K562 (cell line): ENCODE measurements at regions not wholly inside any gene's neighbourhood (a gene's known extent, or its start where the extent isn't known, plus 50 kb on each side); places are given as distances from the start of the nearest gene placed in this dataset.

Experiments used
- ATAC-seq: fragments of 200-7000 bp; cut with Tn5 transposase; 3 replicates; pipeline ENCODE4 v1.9.1; 2020; ENCODE audit warnings: moderate library complexity
- BruUV-seq: library from RNA; stranded (reverse); fragments of 400-500 nt; replicated peaks from 2 replicates; lab custom pipeline; 2021; lab: Mats Ljungman, UMichigan
- CTCF ChIA-PET: fragments of 300-600 bp; formaldehyde crosslinking; extraction: SDS; loops from one replicate; lab custom pipeline; 2021; ENCODE audit warnings: low intra/inter-chr PET ratio; lab: Yijun Ruan, JAX
- POLR2A ChIA-PET: fragments of 300-600, 350-650 bp; sonication (Branson Sonifier 250); formaldehyde crosslinking; extraction: SDS; loops from one replicate; lab custom pipeline; 2021; ENCODE audit warnings: antibody characterized with exemption, inconsistent platforms; lab: Yijun Ruan, JAX
- DNase-seq, 4 experiments: peaks; one replicate each; pipeline versions ENCODE4 v3.0.0 to v3.0.0-alpha.2; 2011 to 2018; ENCODE audit warnings: low spot score in 3 of 4, mixed read lengths in 3 of 4; ENCODE audit errors: extremely low read depth in 1 of 4
- FAIRE-seq: peaks from 2 replicates; lab custom pipeline; 2011; peaks lifted over from hg19 to GRCh38; lab: Jason Lieb, UNC
- H2AFZ ChIP-seq: 2 replicates; pipeline ENCODE4 v1.6.0; 2011; ENCODE audit warnings: low read depth, low read length, control low read depth, inconsistent platforms
- H3K27ac ChIP-seq: fragments of 200-600 bp; 3 replicates; pipeline ENCODE4 v1.8.0; 2011; ENCODE audit warnings: low read depth, mild to moderate bottlenecking, control low read depth, inconsistent platforms, low read length, moderate library complexity, mixed read lengths; ENCODE audit errors: extremely low read depth
- H3K27me3 ChIP-seq, 2 experiments: fragments of 300-600 bp in 1 of 2; 2 replicates in 1 of 2; 3 replicates in 1 of 2; pipeline versions ENCODE4 v1.6.0 to v1.8.0; 2011; ENCODE audit warnings: inconsistent platforms in 2 of 2, low read length in 2 of 2, mild to moderate bottlenecking in 1 of 2, mixed read lengths in 1 of 2, moderate library complexity in 1 of 2; ENCODE audit not compliant: control insufficient read depth in 2 of 2, insufficient read depth in 2 of 2
- H3K36me3 ChIP-seq: fragments of 300-600 bp; 3 replicates; pipeline ENCODE4 v1.8.0; 2011; ENCODE audit warnings: mild to moderate bottlenecking, low read length, inconsistent platforms; ENCODE audit not compliant: control insufficient read depth, insufficient read depth
- H3K4me1 ChIP-seq, 2 experiments: fragments of 200-600 bp in 1 of 2; replicated peaks in 1 of 2; 2 replicates in 1 of 2; 3 replicates in 1 of 2; pipeline versions ENCODE4 v1.5.1 to v1.8.0; 2011; ENCODE audit warnings: inconsistent platforms in 2 of 2, low read length in 2 of 2, mild to moderate bottlenecking in 1 of 2, mixed read lengths in 1 of 2, moderate library complexity in 1 of 2; ENCODE audit not compliant: control insufficient read depth in 2 of 2, insufficient read depth in 2 of 2
- H3K4me2 ChIP-seq: 2 replicates; pipeline ENCODE4 v1.6.1; 2011; ENCODE audit warnings: low read length, control low read depth, inconsistent platforms, mixed read lengths; ENCODE audit not compliant: insufficient read depth
- H3K4me3 ChIP-seq: fragments of 200-600 bp; sonication (generic), shearing (Covaris generic); 2 replicates; pipeline ENCODE4 v1.5.1; 2016; ENCODE audit warnings: control low read depth, inconsistent platforms
- H3K79me2 ChIP-seq: fragments of 200-600 bp; 3 replicates; pipeline ENCODE4 v1.8.0; 2011; ENCODE audit warnings: low read length, inconsistent platforms; ENCODE audit not compliant: control insufficient read depth, insufficient read depth
- H3K9ac ChIP-seq, 2 experiments: 2 replicates each; pipeline versions ENCODE4 v1.6.0 to v1.6.1; 2011; ENCODE audit warnings: low read depth in 2 of 2, low read length in 2 of 2, control low read depth in 1 of 2, inconsistent platforms in 1 of 2, mild to moderate bottlenecking in 1 of 2, mixed read lengths in 1 of 2; ENCODE audit not compliant: insufficient read depth in 1 of 2
- H3K9me1 ChIP-seq: one replicate; pipeline ENCODE4 v1.6.0; 2011; ENCODE audit warnings: inconsistent platforms, mild to moderate bottlenecking, low read length, moderate library complexity; ENCODE audit not compliant: control insufficient read depth, insufficient read depth
- H3K9me3 ChIP-seq: replicated peaks from 2 replicates; pipeline ENCODE4 v1.5.1; 2011; ENCODE audit warnings: low read depth, low read length, inconsistent platforms; ENCODE audit not compliant: control insufficient read depth, insufficient read depth
- H4K20me1 ChIP-seq: replicated peaks from 2 replicates; pipeline ENCODE4 v1.6.1; 2011; ENCODE audit warnings: low read length, inconsistent platforms, mixed read lengths; ENCODE audit not compliant: control insufficient read depth, insufficient read depth
- ARHGAP35 ChIP-seq: fragments of 450-650 bp; IDR thresholded peaks from 2 replicates; pipeline ENCODE4 v1.6.1; 2018; ENCODE audit not compliant: partially characterized antibody
- CBX3 ChIP-seq, 2 experiments: IDR thresholded peaks; 1 replicate in 1 of 2; 2 replicates in 1 of 2; pipeline ENCODE4 v1.6.1; 2012; ENCODE audit warnings: inconsistent platforms in 2 of 2, low read length in 2 of 2, borderline replicate concordance in 1 of 2, control low read depth in 1 of 2
- CEBPB ChIP-seq: fragments of 450-650 bp; IDR thresholded peaks from 2 replicates; pipeline ENCODE4 v1.6.1; 2016; ENCODE audit warnings: missing genetic modification characterization, missing compliant biosample characterization
- CTBP1 ChIP-seq: fragments of 450-650 bp; IDR thresholded peaks from 2 replicates; pipeline ENCODE4 v1.6.1; 2016; ENCODE audit warnings: borderline replicate concordance
- ELF1 ChIP-seq: fragments of 200-800 bp; sonication (Bioruptor generic); IDR thresholded peaks from 2 replicates; pipeline ENCODE4 v1.6.1; 2016; ENCODE audit warnings: missing genetic modification characterization, missing compliant biosample characterization
- GMEB1 ChIP-seq: fragments of 250-450 bp; sonication (Bioruptor Pico); IDR thresholded peaks from 2 replicates; pipeline ENCODE4 v1.4.0; 2020; ENCODE audit warnings: mild to moderate bottlenecking
- HDAC8 ChIP-seq: fragments of 450-650 bp; IDR thresholded peaks from 2 replicates; pipeline ENCODE4 v1.6.1; 2016; ENCODE audit warnings: mild to moderate bottlenecking, missing genetic modification characterization, moderate library complexity, missing compliant biosample characterization
- MED1 ChIP-seq: sonication (generic); formaldehyde crosslinking; IDR thresholded peaks from 2 replicates; pipeline ENCODE4 v1.8.1; 2023; ENCODE audit warnings: missing genetic modification reagents, borderline replicate concordance
- NONO ChIP-seq, 2 experiments: fragments of 200-400 bp in 1 of 2; fragments of 450-650 bp in 1 of 2; formaldehyde crosslinking in 1 of 2; IDR thresholded peaks; 2 replicates each; pipeline ENCODE4 v1.6.1; 2017; ENCODE audit warnings: low read depth in 2 of 2, mild to moderate bottlenecking in 2 of 2, moderate library complexity in 2 of 2, low read length in 1 of 2
- POLR2AphosphoS2 ChIP-seq: IDR thresholded peaks from 2 replicates; pipeline ENCODE4 v1.6.1; 2012; ENCODE audit warnings: low read length, improper control_type of control experiment
- RB1 ChIP-seq: fragments of 450-650 bp; IDR thresholded peaks from 2 replicates; pipeline ENCODE4 v1.6.1; 2017; ENCODE audit warnings: low read depth, mild to moderate bottlenecking
- RERE ChIP-seq: sonication (generic); formaldehyde crosslinking; IDR thresholded peaks from 2 replicates; pipeline ENCODE4 v1.8.0; 2023; ENCODE audit warnings: missing genetic modification reagents, mild to moderate bottlenecking, borderline replicate concordance
- SNAPC5 ChIP-seq: fragments of 250-450 bp; sonication (Bioruptor Pico); IDR thresholded peaks from 2 replicates; pipeline ENCODE4 v1.8.0; 2021; ENCODE audit warnings: moderate library complexity, mild to moderate bottlenecking, inconsistent platforms
- ZNF124 ChIP-seq: sonication (generic); formaldehyde crosslinking; IDR thresholded peaks from 2 replicates; pipeline ENCODE4 v1.8.1; 2022; ENCODE audit warnings: missing genetic modification reagents
- ZNF277 ChIP-seq: fragments of 250-450 bp; sonication (Bioruptor Pico); IDR thresholded peaks from 2 replicates; pipeline ENCODE4 v1.8.0; 2022; ENCODE audit warnings: inconsistent platforms, mild to moderate bottlenecking, moderate library complexity, borderline replicate concordance
- ZNF324 ChIP-seq: fragments of 250-450 bp; sonication (Bioruptor Pico); IDR thresholded peaks from 2 replicates; pipeline ENCODE4 v1.4.0; 2020; ENCODE audit warnings: mild to moderate bottlenecking
- WGBS: fragments of 100-300 bp; shearing (Covaris generic); methylation state at CpG from one replicate; pipeline ENCODE4 v1.1.6; 2016; ENCODE audit warnings: low coverage, mixed read lengths; ENCODE audit not compliant: insufficient coverage; ENCODE audit errors: missing lambda C conversion rate; 5-methylcytosine and 5-hydroxymethylcytosine counted together
- in situ Hi-C: fragments of 300-500 bp; cut with MboI; formaldehyde crosslinking; loops from 4 replicates; pipeline ENCODE4 v1.15.0; 2018; ENCODE audit warnings: inconsistent platforms, mixed read lengths
- intact Hi-C: fragments of 100-400 bp; cut with micrococcal nuclease; formaldehyde crosslinking; loops from 2 replicates; pipeline ENCODE4 v1.14.2; 2022

GRCh38 chr1:185566995-185567394 lies 167.2 kb upstream of the HMCN1 start:
- H3K4me2 ChIP-seq = no peak overlapping the region
- TF ChIP-seq RERE (no peak), ZNF124 (no peak), CBX3 (IDR thresholded peaks at IDR 0.05; ENCODE audit: borderline replicate concordance in 1 of 2, low read length in 2 of 2) (no peak), MED1 (no peak), POLR2AphosphoS2 (no peak), HDAC8 (no peak), ELF1 (tag) (peak; percentile 41; the same call in 1 of the 2 replicates), ARHGAP35 (no peak), CEBPB (tag) (no peak), SNAPC5 (CRISPR knock-in tag) (no peak), NONO (IDR thresholded peaks at IDR 0.05; ENCODE audit: low read depth in 2 of 2, low read length in 1 of 2) (no peak), GMEB1 (no peak), ZNF324 (CRISPR knock-in tag) (no peak), RB1 (no peak), ZNF277 (CRISPR knock-in tag) (no peak), CTBP1 (no peak)

More at GRCh38 chr1:185566995-185567394, 167.2 kb upstream of the HMCN1 start:
- H3K9ac ChIP-seq = no peak overlapping the region
- DNase-seq = peak in 1 of 4 experiments; percentile 11
- intact Hi-C loops = loop anchor here (10.0 kb wide), 1 partner anchor 362 kb away; no protein-coding TSS in a partner anchor
- CTCF ChIA-PET = no interaction called here
- no TSS peak for BruUV-seq
- H2AFZ ChIP-seq = no peak overlapping the region
- no peaks in the 10 kb centered on the region for H3K9me3 ChIP-seq
- POLR2A ChIA-PET = no interaction called here
- in situ Hi-C loops = no loop called here
- no peak for ATAC-seq
- H3K27ac ChIP-seq = no peak overlapping the region
- no peaks in the 10 kb centered on the region for H3K36me3 ChIP-seq
- peak; percentile 52 for FAIRE-seq
- H3K79me2 ChIP-seq = no peaks in the 10 kb centered on the region
- 4% methylated on average over 4 of the region's 4 CpGs for WGBS
- no peaks in the 10 kb centered on the region for H4K20me1 ChIP-seq
- H3K4me3 ChIP-seq = no peak overlapping the region
- H3K27me3 ChIP-seq = no peaks in the 10 kb centered on the region; a peak in 1 of 5 replicates
- no peaks in the 10 kb centered on the region; a peak in 1 of 5 replicates for H3K4me1 ChIP-seq
- H3K9me1 ChIP-seq = no peaks in the 10 kb centered on the region
